ENCODE measurements at regions not wholly inside any gene's neighbourhood (a gene's known extent, or its start where the extent isn't known, plus 50 kb on each side); places are given as distances from the start of the nearest gene placed in this dataset.
"Not testable (repeated sequence)": the region's sequence is repeated elsewhere in the genome, so short reads cannot be mapped to it uniquely, and the experiment has no call there.

- not testable (repeated sequence) for DNase-seq (ENCODE audit: low spot score)
Measured at GRCh38 chr4:174400603-174401302, 117.0 kb downstream of the CEP44 start.

- no peak for DNase-seq (ENCODE audit: low spot score)
Measured at GRCh38 chr4:174398728-174399127, 115.0 kb downstream of the CEP44 start.

GRCh38 chr4:174397366-174398155 lies 113.8 kb downstream of the CEP44 start:
- no peak for DNase-seq (ENCODE audit: low spot score)

GRCh38 chr4:174396599-174397110 lies 112.9 kb downstream of the CEP44 start:
- no peak for DNase-seq (ENCODE audit: low spot score)

- DNase-seq (ENCODE audit: low spot score): no peak
Measured at GRCh38 chr4:174394915-174395314, 111.2 kb downstream of the CEP44 start.

- no peak for DNase-seq (ENCODE audit: low spot score)
Measured at GRCh38 chr4:174389439-174389838, 105.7 kb downstream of the CEP44 start.

- DNase-seq (ENCODE audit: low spot score): no peak
Measured at GRCh38 chr4:174388461-174389145, 104.9 kb downstream of the CEP44 start.

GRCh38 chr4:174387721-174388120 lies 104.0 kb downstream of the CEP44 start:
- no peak for DNase-seq (ENCODE audit: low spot score)

- no peak for DNase-seq (ENCODE audit: low spot score)
Measured at GRCh38 chr4:174387143-174387542, 103.4 kb downstream of the CEP44 start.

- no peak for DNase-seq (ENCODE audit: low spot score)
Measured at GRCh38 chr4:174383783-174384182, 100.1 kb downstream of the CEP44 start.

- not testable (repeated sequence) for DNase-seq (ENCODE audit: low spot score)
Measured at GRCh38 chr4:174382938-174383605, 99.4 kb downstream of the CEP44 start.

Measured in ureter (tissue), 1 donor.